ENCODE measurements at regions not wholly inside any gene's neighbourhood (a gene's known extent, or its start where the extent isn't known, plus 50 kb on each side); places are given as distances from the start of the nearest gene placed in this dataset.

DNA sequence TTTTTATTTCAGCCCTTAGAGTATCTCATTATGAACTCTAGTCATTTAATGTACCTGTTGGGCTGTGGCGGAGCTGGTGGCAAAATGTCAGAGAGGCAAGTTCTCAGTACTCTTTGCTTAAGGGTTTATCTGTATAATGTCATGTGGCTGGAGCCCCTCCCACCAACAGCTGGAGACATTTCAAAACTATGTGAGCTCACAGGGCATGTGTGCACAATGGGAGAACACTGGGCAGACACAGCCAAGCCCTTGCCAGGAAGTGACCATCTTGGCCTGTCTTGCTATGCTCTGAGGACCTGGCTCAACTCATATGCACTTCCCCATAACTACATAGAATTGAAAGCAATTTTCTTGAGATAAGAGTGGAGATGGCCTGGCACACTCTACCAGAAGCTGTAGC lies 296.4 kb downstream of the PTPRU start:
- DNase-seq (ENCODE audit: low read depth in 3 of 3, low spot score in 2 of 3): no peak

DNA sequence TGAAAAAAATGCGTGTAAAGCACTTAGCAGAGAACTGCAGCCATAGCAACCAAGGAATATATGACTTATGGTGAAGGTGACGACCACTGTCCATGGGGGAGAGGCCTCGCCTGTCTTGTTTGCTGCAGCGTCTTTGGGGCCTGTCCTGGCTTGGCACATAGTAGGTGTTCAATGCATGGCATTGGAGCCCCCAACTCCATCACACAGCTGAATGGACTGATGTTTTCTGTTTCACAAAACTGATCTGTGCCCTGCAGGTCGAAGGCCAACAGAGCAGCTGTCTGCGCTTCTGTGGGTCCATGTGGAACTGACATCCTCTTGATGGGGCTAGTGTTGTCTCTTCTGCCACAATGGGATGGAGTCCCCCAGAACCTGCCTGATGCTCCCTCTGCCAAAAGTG lies 296.0 kb downstream of the PTPRU start:
- no peak for DNase-seq (ENCODE audit: low read depth in 3 of 3, low spot score in 2 of 3)

DNA sequence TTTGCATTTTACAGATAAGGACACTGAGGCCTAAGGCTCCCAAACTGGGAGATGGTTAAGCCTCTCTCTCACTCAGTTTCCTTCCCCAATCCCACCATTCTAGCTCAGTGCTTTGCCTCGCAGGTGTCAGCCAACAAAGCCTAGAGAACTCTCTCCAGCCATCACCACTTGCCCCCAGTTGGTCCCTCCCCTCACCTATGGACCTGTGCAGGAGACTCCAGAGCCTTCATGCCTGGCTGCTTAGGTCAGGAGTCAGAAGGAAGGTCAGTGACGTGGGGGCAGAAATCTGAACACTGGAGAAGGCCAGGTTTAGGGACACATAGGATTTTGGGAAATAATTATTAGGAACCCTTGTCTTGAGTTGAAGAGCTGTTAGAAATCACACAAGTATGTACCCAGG lies 295.3 kb downstream of the PTPRU start:
- no peak for DNase-seq (ENCODE audit: low read depth in 3 of 3, low spot score in 2 of 3)

DNA sequence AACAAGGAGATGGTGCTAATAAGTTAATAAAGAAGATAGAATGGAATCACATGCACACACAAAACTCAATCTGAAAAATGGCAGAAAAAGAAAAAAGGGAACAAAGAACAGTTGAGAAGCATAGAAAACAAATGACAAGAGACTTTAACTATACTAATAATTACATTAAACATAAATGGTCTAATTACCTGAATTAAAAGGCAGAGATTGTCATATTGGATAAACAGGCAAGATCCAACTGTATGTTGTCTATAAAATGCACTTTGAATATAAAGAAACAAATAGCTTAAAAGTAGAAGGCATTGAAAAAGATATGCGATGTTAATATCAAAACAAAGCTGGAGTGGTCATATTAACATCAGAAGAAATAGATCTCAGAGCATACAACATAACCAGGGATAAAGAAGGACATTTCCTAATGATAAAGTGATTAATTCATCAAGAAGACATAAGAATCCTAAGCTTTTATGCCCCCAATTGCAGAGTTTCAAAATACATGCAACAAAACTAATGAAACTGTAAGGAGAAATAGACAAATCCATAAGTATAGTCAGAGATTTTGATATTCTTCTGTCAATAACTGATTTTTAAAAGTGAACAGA lies 293.5 kb downstream of the PTPRU start:
- DNase-seq (ENCODE audit: low read depth in 3 of 3, low spot score in 2 of 3): no peak

DNA sequence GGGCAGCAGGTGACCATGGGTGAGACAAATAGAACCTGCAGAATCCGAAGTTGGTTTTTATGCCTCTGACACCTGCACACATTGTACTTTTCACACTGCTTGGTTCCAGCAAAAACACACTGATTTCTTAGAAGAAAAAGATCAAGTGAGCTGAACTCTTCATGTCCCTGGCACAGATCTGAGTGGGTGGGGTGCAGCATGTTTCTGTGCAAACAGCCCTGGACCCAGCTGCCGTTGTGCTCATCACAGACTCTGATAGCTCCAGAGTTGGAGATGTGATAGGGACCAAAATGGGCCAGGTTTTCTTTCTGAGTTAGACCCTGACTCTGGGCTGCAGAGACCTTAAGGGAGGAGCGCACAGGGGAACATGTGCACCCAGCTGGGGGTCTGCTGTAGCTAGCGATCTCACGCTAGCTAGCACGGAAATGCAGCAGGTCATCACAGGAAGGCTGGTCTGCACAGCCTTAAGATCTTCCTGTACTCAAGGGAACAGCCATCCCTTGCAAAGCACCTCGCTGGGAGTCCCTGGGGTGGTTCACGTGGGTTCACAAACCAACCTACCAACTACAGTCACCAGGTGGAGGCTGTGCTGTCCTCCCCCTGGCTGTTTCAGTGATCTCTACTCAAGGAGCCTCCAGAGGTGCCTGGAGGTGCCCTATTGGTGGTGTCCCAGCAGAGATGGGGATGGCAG lies 291.1 kb downstream of the PTPRU start:
- no peak for DNase-seq (ENCODE audit: low read depth in 3 of 3, low spot score in 2 of 3)

DNA sequence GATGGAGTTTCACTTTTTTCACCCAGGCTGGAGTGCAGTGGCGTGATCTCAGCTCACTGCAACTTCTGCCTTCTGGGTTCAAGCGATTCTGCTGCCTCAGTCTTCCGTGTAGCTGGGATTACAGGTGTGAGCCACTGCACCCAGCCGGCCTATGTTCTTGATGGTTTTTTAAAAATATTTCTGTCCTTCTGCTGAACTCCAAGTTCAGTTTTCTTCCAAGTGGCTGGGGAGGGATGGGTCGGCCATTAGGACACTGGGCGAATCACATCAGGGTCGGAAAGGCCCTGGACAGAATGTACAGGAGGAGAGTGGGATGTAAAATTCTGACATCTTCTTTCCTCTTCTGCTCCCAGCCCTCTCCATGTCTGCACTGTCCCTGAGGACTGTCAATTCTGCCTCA lies 289.6 kb downstream of the PTPRU start:
- DNase-seq (ENCODE audit: low read depth in 3 of 3, low spot score in 2 of 3): no peak

DNA sequence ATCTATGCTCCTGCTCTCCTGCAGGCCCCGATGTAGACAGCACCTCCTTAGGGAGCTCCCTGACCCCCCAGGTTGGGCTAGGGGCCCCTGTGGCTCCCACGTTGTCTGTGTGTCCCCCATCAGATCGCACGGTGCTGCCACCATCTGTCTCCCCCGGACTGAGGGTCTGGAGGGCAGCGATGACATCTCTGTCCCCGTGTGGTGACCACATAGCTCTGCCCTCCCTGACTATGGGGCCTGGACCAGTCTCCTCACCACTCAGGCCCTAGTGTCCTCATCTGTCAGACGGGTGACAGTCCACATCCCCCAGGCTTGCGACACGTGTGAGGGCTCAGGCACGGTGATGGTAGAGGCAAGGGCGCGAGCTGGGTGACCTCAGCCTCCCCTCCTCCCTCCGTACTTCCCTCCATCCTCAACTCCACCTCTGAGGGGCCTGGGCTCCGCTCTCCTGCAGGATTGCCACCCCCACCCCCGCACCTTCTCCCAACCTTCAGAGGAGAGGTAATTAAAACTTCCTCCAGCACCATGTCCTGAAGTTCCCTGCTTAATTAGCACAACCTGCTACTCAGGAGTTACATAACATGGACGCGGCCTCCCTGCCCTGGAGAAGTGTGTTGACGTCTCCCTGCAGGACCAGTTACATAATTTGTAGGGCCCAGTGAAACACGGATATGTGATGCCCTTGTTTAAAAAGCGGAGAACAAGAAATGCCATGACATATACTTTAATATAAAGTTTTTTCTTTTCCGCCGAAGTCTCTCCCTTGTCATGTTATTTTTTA lies 288.2 kb downstream of the PTPRU start:
- DNase-seq (ENCODE audit: low read depth in 3 of 3, low spot score in 2 of 3): no peak

DNA sequence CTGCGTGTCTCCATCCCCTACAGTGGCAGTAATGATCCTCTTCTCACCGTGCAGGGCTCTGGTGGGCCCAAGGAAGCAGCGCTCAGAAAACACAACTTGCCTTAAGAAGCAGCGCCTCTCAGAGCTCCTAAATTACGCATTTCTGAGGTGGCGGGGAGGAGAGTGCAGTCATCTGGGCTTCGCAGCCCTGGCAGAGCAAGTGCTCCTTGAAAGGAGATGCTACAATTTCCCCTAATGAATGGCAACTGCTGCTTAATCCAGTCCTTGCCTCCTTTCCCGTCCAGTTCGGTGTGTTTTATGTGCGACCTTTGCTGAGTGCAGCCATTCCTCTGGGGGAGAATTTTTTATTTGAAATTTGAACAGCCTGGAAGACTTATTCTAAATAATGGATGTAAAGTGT lies 287.3 kb downstream of the PTPRU start:
- no peak for DNase-seq (ENCODE audit: low read depth in 3 of 3, low spot score in 2 of 3)

DNA sequence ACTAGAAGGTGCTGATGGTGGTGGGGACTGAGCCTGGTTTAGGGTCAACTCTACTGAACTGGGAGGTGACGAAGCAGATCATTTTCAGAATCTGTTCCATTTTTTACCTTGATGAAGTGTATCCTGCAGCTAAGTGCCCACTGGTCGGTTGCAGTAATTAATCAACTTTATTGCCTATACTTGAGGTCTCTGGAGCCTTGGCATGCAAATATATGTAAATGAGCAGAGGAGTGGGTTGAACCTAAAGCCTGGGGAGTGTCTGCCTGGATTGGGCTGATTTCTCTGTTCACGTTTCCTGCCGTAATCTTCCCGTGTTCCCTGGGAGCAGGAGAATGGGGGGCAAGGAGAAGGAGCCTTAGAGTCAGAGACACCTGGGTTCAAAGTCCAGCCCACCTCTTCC lies 286.8 kb downstream of the PTPRU start:
- no peak for DNase-seq (ENCODE audit: low read depth in 3 of 3, low spot score in 2 of 3)

DNA sequence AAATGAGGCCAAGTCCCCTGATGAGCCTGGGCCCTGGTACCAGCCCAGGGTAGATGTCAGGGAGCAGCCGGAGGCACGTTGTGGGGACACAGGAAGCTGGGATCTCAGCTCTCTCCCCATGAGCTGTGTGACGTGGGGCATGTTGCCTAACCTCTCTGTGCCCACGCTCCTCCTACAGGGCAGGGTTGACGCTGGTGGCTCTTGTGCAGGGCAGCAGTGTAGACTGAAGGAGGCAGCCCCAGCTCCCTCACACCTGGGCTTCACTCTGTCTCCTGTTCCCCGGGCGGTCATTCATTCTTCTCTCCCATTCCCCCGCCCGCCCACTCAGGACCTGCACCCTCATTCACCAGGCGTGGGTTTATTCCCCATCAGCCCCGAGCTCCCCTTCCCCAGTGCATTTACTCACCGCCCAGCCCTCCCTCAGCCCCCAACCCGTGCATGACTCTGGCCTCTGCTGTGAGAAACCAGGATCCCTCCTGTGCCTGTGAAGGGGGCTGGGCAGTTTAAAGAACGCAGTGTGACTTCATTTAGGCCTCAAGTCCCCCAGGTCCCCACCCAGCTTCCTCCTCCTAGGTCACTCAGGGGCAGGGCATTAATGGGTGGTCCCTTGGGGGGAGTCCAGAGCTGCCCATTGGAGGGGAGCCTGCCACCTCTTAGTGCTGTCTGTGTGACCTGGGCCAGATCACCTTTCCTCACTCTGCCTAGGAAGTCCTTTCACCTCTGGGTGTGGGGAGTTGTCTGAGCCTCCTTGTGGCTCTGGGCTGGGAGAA lies 285.7 kb downstream of the PTPRU start:
- no peak for DNase-seq (ENCODE audit: low read depth in 3 of 3, low spot score in 2 of 3)

DNA sequence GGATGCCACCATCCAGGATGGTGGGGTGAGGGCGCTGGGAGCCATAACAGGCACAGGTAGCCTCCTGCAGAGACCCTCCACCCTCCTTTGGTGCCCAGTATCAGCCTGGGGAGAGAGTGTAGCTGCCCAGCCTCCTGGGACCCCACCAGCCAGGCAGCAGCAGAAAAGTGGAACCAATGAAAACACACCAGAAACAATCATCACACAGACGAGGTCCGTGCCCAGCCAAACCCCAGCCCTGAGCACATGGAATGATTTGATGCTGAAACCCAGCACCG lies 285.1 kb downstream of the PTPRU start:
- DNase-seq (ENCODE audit: low read depth in 3 of 3, low spot score in 2 of 3): no peak

DNA sequence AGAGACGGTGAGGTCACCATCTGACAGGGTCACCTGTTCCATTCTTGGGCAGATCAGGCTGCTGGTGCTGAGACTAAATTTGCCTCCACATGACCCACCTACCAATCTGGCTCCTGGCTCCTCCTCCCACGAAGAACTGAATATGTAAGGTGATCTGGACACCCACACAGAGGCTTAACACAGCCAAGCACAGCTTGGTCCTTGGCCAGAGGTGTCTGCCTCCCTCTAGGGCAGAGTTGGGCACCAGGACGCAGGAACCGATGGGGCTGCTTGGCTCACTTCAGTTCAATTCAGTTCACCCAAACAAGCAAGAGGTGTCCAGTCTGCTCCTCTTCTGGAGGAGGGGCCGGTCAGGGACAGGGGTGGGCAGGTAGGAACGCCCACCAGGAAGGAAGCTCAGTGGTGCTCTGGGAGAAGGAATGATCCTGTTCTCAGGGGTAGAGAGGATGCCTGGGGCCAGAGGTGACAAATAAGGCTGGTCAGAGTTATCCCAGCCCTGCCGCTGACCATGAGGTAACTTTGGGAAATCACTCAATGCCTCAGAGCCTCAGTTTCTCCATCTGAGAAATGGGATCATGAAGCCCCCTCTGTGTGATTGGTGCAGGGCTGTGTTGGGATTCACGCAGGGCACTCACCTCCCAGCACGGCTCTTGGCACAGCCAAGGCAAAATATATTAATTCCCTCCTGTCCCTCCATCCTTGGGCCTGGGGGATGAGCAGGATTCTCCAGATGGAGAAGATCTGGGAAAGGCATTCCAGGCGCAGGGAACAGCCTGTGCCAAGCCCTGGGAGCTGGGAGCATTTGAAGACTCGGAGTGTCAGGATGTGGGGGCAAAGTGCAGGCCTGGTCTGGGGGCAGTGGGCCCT lies 284.5 kb downstream of the PTPRU start:
- DNase-seq (ENCODE audit: low read depth in 3 of 3, low spot score in 2 of 3): no peak

DNA sequence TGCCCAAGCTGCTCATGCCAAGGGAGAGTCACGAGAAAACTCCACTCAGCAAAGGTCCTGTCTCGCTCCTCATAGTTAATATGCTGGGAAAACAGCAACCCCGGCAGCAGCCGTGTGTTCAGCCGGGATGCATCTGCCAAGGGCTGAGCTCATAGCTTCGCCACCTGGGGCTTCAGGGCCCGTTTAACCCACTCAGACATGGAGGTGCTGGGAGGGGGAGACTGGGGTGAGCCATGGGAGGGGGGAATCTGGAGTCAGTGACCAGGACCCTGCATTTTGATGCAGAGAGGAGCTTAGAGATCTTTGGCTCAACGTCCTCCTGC lies 283.4 kb downstream of the PTPRU start:
- DNase-seq (ENCODE audit: low read depth in 3 of 3, low spot score in 2 of 3): no peak

DNA sequence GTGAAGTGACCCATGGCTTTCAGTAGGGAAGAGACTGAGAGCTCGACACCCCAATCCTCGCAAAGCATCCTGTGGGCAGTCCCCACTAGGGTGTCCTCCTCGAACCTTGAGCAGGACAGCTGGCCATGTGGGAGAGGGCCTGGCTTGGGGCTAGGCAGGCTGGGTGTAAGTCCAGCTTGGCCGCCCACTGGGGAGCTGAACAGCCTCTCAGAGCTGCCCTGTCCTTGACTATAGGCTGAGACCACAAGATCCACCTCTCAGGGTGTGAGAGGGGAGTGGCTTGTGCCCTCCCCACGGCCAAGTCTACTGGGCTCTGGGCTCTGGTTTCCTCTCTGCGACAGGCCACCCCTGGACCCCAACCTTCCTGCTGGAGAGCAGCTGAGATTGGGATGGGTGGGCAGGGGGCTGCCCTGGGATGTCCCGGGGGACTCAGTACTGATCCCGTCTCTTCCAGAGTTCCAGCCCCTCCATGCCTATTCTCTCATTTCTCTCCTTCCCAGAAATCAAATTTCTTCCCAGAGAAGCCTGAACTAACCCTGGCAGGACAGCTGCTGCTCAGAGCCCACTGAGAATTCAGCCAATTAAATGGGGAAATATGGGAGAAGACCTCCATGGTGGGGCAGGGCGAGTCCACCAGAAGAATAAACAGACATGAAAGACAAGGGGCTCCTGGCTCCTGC lies 282.9 kb downstream of the PTPRU start:
- DNase-seq (ENCODE audit: low read depth in 3 of 3, low spot score in 2 of 3): no peak

DNA sequence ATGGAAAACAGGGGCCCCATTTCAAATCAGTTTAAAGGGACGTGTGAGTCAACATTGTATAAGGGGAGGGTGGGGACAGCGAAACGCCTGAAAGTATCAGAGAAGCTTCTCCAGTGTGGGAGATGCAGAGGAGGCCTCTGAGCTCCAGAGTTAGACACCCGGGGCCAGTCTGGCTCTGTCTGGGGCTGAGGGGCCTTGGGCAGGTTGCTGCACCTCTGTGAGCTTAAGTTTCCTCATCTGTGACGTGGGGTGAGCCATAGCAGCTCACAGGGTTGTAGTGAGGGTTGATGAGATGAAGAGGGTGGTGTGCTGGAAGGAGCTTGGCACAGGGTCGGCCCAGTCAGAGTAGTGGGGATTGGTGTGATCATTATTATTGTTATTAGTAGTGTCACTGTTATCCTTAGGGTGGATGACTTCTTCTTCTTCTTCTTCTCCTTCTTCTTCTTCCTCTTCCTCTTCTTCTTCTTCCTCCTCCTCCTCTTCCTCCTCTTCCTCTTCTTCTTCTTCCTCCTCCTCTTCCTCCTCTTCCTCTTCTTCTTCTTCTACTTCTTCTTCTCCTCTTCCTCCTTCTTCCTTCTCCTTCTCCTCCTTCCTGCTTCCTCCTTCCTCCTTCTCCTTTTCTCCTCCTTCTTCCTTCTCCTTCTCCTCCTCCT lies 282.0 kb downstream of the PTPRU start:
- DNase-seq (ENCODE audit: low read depth in 3 of 3, low spot score in 2 of 3): no peak

DNA sequence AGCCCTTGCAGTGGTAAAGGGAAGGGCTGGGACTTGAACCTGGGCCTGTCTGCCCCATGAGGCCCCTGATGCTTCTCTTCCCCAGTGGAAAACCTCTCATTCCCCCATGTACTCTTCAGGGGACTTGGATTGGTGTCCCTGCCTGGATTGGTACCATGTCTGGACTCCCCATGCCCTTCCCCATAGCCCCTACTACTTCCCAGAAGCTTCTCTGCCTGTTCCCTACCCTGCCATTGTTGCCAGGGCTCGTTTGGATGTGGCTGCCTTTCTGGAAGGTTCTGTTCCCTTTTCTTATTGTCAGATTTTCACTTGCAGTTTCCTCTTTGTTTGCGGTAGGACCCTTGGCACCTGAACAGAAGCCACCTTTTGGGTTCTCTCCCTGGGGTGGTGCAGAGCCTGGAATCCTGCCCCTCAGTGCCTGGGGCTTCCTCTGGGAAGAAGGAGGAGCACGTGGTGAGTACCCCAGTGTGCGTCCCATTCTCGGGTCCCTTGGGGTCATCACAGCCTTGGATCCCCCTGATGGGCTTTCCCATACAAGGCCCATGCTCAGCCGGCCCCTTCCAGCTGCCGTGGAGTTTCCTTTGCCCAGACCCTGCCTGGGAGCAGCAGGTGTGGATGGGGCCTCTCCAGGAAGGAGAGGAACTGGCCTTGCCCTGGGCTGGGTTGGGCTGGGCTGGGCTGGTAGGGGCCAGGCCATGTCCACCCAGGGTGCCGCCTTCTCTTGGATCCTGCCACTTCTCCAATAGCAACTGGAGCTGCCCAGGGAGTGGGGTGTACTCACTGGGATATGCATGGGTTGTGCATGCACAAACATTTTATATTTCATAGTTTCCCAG lies 281.1 kb downstream of the PTPRU start:
- no peak for DNase-seq (ENCODE audit: low read depth in 3 of 3, low spot score in 2 of 3)

DNA sequence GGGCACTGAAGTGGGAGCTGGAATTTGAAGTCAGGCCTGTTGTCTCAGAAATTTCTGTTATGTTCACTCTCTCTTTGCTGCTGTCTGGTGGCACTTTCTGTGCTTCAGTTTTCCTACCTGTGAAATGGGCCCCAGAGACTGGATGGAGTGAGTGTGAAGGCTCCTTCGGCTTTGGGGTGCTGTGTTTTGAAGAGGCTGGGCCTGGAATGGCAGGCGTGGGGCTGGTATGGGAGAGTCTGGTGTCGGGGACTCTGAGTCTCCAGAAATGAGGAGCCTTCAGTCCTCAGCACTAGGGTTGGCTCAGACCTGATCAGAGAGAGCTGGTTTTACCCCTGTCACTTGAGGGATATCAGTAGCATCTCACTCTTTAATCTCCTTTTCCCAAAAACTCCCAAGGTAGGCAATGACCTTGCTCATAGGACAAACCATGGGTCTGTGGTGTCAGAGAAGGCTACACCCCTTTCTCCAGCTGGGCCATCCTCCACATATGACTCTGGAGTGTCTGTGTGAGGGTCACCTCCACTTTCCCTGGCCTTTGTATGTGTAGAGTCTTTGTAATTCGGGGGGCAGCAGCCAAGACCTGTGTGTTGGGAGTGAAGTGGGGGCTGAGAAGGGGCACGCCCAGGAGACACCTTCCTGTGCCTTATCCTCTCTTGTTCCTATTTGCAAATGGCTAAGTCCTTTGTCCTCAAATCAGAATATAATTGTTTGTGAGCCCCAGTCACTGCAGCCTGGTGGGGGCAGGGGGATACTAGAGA lies 279.9 kb downstream of the PTPRU start:
- no peak for DNase-seq (ENCODE audit: low read depth in 3 of 3, low spot score in 2 of 3)
